ENCODE measurements at regions not wholly inside any gene's neighbourhood (a gene's known extent, or its start where the extent isn't known, plus 50 kb on each side); places are given as distances from the start of the nearest gene placed in this dataset.
"Not testable (repeated sequence)": the region's sequence is repeated elsewhere in the genome, so short reads cannot be mapped to it uniquely, and the experiment has no call there.

DNA sequence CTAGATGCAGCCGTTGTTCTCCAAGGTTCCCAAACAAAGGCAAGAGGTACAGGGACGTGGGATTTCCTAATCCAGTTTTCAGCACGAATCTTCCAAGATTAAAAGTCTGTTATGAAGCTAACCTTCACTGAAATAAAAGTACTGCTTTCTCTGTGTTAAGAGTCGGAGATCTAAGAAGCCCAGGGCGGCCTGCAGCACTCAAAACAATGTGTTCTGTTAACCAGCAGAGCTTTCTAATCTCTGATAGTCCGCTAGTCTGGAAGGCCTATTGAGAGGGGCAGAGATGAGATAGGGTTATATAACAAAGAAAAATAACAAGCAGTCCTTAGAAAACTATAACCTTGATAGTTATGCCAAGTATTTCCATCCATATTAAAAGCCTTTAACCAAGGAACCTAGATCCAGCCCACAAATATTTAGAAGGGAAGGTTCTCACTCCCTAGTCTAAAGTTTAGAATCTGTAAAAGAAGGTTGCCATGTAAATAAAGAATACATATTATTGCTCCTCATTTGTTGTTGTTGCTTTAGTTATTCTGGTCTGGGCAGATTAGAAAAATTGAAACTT, 106.3 kb upstream of the SVIL start:
- no peak for DNase-seq

GRCh38 chr10:29738341-29738740, 103.6 kb upstream of the SVIL start:
- no peak for DNase-seq

- no peak for DNase-seq
Measured at GRCh38 chr10:29737074-29737593, 102.4 kb upstream of the SVIL start.

- DNase-seq: peak; percentile 13
Measured at GRCh38 chr10:29736366-29737073, 101.7 kb upstream of the SVIL start.

GRCh38 chr10:29735628-29736365, 101.0 kb upstream of the SVIL start:
- DNase-seq: peak; percentile 81

GRCh38 chr10:29734962-29735627, 100.3 kb upstream of the SVIL start:
- DNase-seq: peak; percentile 43

DNA sequence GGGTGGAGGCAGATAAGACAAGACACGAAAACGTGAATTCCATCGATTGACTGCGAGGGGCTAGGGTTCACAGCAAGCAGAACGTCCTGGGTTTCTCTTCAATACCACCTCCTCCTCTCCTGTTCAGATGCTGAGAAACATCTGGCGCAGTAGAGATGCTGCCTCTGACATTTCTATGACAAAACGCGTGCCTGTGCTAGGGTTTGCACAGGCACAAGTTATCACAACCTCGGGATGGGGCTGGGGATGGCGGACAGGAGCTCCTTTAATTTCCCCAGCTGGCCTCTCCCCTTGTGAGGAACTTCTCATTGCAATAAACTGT, 99.8 kb upstream of the SVIL start:
- DNase-seq: no peak

DNA sequence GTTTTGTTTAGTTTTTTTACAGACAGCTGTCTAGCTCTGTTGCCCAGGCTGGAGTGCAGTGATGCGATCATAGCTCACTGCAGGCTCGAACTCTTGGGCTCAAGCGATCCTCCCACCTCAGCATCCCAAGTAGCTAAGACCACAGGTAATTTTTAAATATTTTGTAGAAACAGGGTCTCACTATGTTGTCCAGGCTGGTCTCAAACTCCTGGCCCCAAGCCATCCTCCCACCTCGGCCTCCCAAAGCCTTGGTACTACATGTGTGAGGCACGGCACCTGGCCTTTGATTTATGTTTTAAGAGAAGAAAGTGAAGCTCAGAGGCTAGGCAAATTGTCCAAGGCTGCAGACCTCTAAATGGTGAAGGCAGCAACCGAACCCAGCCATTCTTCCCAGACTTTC, 98.6 kb upstream of the SVIL start:
- DNase-seq: no peak

GRCh38 chr10:29732918-29733317, 98.1 kb upstream of the SVIL start:
- DNase-seq: no peak

DNA sequence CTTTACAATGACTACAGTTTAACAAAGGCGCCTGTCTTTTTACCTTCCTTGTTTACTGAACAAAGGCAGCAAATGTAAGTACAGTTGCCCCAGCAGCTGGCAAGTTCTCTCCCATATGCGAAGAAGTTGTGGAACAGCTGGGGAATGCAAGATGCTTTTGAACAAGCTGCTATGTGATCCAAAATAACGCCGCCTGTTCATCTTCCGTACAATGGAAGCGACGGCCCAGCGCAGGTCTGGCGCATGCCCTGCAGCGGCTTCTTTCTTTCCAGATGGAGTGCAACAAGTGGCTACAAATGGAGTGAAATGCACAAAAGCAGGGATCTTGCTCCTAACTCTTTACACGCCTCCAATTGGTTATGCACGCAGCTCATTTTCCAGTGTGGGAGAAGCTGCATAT, 97.0 kb upstream of the SVIL start:
- DNase-seq: no peak

- DNase-seq: no peak
Measured at GRCh38 chr10:29730969-29731368, 96.2 kb upstream of the SVIL start.

DNA sequence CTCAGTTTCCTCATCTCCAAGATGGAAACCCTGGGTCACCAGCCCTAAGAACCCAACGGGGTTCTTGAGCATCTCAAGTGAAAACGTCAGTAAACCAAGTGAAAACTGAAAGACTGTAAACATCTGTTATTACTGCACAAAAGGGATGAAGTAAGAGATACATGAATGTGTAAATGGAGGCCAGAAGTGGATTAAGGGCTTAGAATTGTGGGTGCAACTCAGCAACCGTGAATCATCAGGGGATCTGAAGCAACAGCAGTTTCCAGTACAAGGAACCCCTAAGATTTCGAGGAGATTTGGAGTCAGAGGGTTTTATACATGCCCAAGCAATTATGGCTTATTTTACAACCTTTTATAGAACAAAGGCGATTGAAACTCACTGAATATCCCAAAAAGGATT, 95.7 kb upstream of the SVIL start:
- DNase-seq: no peak

DNA sequence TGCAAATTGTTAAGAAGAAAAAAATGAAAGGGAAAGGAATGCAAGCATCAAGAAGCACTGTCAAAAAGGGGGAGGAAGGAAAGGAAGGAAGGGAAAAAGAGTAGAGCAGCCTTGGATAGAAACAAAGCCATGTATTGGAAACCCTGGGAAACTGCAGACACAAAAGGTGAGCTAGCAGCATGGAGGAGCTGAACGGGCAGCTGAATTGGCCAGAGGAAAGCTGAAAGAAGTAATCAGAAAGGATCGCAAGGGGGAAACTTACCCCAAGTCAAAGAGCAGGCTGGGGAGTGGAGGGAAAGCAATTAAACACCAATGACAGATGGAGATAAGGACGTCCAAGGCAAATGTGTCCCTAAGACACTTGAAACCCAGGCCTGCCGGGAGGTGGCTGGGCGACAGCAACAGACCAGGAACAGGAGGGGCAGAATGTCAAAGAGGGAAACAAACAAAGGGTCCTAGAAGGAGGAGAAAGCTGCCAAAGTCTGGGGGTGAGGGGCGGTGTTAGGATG, 93.8 kb upstream of the SVIL start:
- no peak for DNase-seq

GRCh38 chr10:29725927-29726326, 91.2 kb upstream of the SVIL start:
- DNase-seq: not testable (repeated sequence)

DNA sequence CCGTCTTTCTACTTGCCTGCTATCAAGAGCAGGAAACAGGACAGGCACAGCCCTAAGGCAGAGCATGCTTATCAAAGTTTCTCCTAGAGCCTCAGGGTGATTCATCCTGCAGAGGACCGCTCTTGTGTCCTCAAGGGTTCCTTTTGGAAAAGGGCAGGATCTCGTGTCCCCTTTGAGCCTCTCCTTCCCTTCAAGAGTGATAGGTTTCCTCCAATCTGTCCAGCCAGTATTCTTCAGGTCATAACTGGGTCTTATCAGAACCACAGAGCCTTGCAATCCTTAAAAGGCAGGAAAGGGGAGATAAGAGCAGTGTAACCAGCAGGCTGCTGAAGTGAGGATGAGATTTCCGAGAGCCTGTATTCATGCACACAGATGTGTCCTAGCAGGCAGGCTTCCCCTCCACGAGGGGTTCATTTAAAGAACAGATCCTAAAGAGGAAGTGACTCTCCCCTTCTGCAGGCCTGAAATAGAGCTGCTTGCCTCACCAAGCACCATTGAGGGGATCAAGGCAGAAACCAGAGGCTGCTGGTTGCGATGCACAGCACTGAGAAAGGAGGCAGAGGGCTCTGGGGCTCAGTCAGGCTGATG, 90.5 kb upstream of the SVIL start:
- no peak for DNase-seq

GRCh38 chr10:29723726-29724125, 89.0 kb upstream of the SVIL start:
- no peak for DNase-seq

DNA sequence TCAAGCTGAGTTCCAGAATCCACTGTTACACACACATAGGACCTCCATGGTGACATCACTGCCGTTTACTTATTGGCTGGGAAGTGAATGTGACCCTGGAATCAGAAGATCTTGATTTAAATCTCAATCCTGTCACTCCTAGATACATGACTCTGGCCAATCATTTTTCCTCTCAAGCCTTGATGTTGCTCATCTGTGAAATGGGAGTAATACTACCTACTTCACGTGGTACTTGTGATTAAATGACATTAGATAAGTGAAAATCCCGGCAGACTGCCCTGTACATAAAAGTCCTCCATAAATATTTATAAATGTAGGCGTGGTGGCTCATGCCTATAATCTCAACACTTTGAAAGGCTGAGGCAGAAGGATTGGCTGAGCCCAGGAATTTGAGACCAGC, 88.0 kb upstream of the SVIL start:
- DNase-seq: no peak

- no peak for DNase-seq
Measured at GRCh38 chr10:29720149-29720548, 85.4 kb upstream of the SVIL start.

DNA sequence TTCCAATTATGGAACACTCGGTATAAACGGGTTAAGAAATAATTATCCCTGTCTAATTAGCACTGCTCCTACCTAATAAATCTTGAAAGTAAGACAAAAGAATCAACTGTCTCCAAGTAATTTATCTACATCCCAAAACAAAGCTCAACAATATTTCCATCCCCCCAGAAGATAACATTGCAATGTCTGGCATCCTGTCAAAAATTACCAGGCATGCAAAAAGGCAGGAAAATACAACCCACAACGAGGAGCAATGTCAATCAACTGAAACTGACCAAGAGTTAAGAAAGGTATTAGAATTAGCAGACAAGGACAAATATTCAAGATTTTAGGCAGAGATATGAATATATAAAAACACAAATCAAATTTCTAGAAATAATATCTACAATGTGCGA, 84.5 kb upstream of the SVIL start:
- DNase-seq: no peak

- no peak for DNase-seq
Measured at GRCh38 chr10:29715296-29715695, 80.5 kb upstream of the SVIL start.

GRCh38 chr10:29714096-29714874, 79.5 kb upstream of the SVIL start:
- no peak for DNase-seq

DNA sequence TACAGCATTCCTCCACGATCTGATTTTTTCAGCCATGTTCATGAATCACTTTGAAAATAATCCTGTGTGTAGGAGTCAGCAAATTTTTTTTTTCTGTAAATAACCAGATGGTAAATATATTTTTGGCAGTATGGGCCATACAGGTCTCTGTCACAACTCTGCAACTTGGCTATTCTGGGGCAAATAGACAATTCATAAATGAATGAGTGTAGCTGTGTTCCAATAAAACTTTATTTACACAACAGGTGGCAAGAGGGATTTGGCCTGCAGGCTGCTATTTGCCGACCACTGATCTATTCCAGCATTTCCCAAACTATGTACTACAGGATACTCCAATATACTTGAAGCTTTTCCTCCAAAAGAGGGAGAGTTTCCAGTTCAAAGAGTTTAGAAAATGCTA, 78.7 kb upstream of the SVIL start:
- no peak for DNase-seq
